Right forelimb (tissue), 1 donor: ENCODE measurements at regions not wholly inside any gene's neighbourhood (a gene's known extent, or its start where the extent isn't known, plus 50 kb on each side); places are given as distances from the start of the nearest gene placed in this dataset.

Source experiments
- DNase-seq: peaks from one replicate; pipeline ENCODE4 v3.0.0-alpha.2; 2018

DNA sequence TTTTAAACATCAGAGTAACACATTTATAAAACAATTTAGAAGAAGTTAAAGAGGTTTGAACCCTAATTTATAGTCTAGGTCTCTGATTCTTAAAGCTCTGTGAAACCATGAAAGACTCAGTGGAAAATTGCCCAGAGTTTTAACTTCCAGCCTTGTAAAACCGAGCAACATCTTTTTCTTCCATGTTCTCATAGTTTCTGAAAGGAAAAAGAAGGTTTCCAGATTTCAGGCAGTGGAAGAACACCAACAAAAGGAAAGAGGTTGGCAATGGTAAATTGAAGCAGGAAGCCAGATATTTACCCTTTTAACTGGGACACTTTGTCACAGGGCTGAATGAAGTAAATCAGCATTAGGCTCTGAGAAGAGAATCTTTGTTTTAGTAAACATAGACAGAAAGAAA, 1999.3 kb downstream of the MAT2B start:
- no peak for DNase-seq

DNA sequence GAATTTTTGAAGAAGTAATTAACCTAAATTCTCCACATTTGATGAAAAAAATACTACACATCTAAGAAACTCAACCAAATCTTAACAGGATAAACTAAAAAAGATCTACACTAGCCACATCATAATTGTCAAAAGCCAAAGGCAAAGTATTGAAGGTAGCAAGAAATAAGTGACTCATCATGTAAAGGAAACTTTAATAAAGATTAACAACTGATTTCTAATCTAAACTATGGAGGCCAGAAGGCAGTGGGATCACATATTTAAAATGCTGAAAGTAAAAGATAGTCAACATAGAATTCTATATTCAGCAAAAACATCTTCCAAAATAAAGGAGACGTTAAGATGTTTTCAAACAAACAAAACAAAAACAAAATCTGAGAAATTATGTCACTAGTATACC, 2002.9 kb downstream of the MAT2B start:
- no peak for DNase-seq

DNA sequence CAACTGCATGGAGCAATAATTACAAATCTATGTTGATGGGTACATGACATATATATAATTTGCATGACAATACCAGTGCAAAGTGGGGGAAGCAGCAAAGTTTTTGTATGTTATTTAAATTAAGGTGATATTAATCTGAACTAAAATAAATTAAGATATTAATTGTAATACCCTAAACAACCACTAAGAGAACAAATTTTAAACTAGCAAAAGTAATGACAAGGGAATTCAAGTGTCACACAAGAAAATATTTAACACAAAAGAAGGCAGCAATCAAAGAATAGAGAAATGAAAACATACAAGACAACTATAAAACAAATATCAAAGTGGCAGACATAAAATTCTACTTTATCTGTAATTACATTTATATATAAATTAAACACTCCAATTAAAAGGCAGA, 2003.4 kb downstream of the MAT2B start:
- DNase-seq: no peak

DNA sequence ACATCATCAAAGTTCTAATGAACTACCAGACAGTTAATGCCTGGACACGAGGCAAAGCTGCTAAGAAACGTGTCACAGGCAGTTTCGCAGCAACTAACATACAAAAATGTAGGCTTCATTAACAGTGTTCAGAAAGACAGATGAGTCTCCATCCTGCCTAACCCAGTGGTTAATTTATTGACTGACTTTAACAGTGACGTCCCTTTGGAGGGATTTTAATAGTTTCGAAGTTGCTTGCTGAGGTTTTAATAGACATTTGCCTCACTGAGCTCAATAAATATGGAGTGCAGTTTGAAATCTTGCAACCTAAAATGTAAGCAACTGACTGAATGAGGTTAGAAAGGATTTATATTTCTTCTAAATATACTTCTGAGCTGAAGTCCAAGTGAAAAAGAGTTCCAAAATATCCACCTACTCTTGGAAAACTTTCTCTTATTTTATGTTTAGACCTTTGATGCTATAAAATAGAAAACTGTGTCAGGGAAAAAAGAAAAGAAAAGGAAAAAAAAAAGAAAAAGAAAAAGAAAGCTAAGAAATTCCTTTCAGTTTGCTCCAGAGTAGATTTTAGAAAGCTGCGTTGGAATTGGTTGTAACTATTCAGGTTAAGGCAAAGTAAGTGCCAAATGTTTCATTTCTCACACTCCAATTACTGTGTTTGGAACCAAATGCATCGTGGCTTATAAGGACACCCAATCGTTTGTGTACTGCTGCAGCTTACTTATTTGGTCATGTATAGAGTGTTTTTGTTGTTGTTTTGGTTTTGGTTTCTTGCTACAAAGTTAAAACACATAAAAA, 2016.6 kb downstream of the MAT2B start:
- DNase-seq: no peak

DNA sequence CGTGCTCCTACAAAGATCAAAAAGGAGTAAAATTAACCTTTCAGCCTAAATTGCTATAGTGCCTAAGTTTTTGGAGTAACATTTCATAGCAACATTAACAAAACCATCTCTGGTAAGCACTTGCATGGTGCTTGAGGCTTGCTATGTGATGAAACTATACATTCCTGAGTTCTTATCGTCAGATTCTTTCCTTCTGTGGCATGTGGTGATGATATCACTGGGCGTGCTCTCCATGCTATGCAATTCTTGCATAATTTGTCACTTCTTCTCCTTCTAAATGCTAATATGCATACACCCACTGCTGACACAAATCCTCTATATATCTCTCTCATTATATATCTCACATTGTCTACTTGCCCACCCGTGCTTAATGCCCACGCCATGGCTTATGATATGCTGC, 2019.9 kb downstream of the MAT2B start:
- no peak for DNase-seq

DNA sequence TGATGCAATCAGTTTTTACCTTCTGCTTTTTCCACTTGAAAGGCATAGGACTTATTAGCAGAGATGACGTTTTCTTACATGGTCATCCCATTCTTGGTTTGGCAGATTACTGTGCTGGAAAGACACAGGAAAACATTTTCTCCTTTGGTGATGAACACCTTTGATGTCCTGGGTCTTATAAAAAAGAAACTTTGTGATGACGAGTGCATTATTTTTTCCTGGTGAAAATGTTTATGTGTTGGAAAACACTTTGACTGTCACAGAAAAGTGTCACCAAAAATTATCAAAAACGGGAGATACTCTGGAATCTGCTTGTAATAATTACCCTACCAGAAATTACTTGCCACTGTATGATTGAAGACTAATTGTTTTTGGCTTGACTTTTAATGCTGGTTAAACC, 2020.9 kb downstream of the MAT2B start:
- no peak for DNase-seq

DNA sequence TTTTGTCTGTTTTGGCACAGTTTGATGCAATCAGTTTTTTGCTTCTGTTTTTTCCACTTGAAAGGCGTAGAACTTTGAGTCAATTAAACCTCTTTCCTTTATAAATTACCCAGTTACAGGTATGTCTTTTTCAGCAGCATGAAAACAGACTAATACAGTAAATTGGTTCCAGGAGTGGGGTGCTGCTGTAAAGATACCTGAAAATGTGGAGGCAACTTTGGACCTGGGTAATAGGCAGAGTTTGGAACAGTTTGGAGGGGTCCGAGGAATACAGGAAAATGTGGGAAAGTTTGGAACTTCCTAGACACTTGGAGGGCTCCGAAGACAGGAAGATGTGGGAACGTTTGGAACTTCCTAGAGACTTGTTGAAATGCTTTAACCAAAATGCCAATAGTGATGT, 2022.2 kb downstream of the MAT2B start:
- no peak for DNase-seq

DNA sequence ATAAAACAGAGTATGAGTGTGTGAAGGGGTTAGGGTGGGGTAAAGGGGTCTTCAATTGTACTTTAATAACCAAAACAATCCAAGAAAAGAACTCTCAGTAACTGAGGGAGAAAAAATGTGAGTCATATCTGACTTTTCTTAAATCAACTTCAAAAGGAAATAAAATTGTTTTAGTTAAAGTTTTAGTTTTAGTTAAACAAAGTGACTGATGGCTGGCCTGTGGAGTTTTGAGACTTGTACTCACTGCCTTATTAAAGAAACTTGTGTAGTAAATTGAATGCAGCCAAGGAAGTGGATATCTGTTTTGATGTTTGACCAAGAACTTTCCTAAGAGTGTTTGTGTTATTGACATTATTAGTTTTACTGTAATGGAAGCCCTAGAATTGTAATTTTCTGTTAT, 2032.6 kb downstream of the MAT2B start:
- DNase-seq: no peak

DNA sequence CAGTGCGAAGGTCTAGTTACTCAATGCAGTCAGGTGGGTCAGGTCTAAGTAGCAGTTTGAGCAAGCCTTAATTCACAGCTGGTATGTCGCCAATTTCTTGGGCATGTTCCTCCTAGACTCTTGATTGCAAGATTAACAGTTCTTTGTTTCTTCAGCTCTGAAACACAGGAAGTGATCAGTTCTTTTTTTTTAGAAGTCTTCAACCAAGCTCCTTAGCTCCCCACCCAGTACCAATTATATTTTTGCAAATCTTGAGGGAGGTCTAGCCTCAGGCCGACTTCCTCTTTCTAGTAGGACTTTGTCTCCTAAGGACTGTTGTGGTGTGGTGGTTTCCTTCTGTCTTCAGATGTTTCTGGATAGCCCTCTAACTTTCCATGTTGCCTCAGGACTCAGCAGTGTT, 2054.2 kb downstream of the MAT2B start:
- no peak for DNase-seq

DNA sequence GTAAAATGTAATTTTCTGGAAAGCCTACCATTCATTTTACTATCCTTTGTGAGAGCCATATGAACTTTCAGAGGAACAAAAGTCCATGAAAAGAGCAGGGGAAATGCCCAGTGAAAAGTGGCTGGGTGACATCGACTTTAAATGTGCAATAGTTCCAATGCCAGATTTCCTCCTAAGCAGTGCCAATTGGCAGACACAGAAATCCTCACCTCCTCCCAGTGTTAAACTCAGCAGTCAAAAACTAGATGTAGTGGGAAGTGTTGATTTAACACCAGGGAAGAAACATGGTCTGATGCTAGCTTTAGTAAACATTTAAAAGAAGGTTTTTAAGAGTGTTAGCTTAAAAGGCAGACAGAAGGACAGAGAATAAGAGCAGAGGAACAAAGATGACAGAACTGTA, 2055.2 kb downstream of the MAT2B start:
- no peak for DNase-seq

DNA sequence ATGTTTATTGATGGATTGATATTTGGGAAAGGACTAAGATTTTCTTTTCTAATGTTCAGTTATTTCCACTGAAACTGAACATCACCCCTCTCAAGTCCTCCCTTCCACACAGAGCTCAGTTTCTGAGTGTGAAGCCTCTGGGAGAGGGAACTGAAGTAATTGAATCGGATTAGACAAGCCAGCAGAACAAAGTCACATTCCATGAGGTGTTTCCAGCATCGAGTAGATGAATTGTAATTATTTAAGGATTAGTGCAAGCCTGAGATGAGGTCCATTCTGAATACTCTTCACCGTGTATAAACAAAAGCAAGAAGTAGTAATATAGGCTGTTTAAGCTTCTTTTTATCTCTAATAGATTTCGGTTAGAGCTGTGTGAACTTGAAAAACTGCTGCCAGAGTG, 2060.5 kb downstream of the MAT2B start:
- DNase-seq: no peak

DNA sequence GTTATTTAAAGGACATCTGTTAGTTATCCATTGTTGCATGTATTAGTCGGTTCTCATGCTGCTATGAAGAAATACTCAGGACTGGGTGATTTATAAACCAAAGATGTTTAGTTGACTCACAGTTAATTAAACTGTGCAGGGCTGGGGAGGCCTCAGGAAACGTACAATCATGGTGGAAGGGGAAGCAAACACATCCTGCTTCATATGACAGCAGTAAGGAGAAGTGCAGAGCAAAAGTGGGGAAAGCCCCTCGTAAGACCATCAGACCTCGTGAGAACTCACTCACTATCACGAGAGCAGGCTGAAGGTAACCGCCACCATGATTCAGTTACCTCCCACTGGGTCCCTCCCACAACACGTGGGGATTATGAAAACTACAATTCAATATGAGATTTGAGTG, 2064.1 kb downstream of the MAT2B start:
- DNase-seq: no peak

DNA sequence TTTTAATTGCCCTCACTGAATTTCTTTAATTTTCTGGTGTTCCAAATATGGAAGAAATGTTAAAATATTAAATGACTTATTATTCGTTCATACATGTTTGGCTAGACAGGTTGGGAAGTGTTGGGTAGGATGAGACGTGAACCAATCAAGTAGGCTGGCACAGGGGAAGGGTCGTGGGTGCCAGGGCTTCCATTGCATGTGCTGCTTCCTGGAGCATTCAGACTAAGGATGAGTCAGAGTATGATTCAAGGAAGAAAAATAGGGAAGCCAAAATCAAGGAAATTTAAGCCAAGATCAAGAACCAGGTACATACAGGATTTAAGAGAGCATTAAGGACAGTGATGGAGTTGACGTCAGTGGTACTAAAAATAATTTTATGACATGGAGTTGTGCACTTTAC, 2068.0 kb downstream of the MAT2B start:
- no peak for DNase-seq

DNA sequence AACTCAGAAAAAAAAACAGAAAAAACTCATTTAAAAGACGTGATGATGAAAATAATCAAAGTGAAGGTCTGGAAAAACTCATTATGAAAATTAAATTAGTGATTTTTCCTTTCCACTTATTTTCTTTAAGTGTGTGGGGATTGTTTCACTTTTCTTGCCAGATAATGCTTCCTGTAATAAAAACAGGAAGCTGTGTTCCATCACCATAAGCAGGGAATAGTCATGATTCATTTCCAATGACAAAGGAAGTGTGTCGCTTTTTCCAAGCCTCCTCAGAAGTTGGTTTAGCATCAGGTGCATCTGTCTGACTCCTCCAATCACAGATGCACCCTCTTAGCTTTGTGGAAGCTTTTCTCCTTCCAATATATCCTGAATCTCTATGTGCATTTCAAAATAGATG, 2068.7 kb downstream of the MAT2B start:
- no peak for DNase-seq

DNA sequence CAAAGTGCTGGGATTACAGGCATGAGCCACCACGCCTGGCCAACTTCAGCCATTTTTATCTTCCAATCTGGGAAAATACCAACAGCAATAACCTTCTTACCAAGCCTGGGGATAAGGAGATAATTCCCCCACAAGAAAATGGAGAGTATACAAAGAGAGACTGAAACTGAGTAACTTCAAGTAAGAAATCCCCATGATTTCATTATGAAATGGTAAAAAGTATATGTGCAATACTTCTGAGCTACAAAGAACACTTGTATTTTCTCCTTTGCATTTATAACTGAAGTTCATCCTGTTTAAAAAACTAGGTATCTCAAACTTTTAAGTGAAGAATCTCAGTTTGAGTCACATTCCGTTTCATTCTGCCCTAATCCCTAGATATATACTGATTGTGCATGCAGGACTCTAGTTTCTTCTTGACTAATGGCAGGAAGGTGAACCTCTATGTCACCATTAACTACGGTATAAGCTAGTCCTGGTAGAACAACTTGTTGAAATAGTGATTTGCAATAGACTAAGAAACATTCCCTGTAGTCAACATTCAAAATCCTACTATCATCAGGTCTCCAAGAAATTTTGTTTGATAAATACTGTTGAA, 2071.4 kb downstream of the MAT2B start:
- no peak for DNase-seq

DNA sequence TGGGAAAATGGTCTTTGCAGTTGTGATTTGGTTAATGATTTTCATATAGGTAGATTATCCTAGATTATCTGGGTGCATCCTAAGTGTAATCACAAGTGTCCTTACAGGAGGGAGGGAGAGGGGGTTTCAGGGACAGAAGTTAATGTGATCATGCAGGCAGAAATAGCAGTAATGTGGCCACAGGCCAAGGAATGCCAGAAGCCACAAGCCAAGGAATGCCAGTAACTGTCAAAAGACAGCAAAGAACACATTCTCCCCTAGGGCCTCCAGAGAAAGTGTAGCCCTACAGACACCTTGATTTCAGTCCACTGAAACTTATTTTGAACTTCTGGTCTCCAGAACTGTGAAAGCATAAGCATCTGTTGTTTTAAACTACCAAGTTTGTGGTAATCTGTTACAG, 2074.5 kb downstream of the MAT2B start:
- DNase-seq: no peak

DNA sequence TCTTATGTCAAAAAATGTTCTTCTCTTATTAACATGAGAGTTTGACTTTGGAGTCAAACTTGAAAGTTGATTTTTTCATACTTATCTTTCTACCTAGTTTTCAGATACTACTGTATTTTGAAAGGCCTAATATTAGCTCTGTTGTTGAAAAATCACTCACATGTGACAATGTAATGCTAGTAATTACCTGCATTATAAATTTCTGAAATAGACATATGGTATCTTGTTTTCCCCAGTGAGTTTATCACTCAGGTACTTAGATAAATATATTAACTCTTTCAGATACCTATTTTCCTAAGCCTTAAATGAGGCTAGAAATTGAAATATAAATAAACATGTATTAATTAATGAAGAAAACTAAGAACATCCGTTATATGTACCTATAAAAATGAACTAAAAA, 2089.3 kb downstream of the MAT2B start:
- no peak for DNase-seq

DNA sequence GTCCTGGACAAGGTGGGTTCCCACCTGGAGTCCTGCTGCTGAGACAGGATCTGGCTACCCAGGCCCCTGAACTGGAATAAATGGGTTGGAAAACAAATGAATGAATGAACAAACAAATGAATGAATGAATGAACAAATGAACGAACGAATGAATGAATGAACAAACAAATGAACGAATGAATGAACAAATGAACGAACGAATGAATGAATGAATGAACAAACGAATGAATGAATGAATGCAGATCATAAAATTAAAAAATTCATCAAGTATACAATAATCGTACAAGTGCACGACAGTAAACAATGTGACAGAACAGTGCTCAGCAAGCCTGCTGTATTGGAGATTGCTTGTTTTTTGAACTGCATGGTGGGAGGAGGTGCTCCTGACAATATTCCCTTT, 2097.1 kb downstream of the MAT2B start:
- DNase-seq: no peak

DNA sequence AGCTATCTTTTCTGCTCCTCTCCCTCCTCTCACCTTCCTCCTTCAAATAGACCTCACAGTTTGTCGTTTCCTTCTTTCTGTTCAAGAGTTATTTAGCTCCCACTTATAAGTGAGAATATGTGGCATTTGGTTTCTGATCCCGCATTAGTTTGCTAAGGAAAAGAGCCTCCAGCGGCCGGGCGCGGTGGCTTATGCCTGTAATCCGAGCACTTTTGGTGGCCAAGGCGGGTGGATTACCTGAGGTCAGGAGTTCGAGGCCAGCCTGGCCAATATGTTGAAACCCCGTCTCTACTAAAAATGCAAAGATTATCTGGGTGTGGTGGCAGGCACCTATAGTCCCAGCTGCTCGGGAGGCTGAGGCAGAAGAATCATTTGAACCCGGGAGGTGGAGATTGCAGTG, 2101.6 kb downstream of the MAT2B start:
- DNase-seq: no peak

DNA sequence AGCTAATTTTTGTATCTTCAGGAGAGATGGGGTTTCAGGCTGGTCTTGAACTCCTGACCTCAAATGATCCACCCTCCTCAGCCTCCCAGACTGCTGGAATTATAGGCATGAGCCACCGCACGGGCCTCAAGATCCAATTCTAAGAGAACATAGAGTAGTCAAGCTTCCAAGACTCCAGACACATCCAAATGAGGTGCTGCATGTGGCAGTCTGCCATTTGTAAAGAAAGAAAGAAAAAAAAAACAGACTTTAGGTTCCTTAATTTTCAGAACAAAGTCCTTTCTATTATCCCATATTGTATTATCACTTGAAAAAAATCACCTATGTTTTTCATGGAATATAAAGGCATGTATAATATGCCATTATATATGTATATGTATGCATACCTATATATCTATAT, 2104.5 kb downstream of the MAT2B start:
- DNase-seq: no peak

DNA sequence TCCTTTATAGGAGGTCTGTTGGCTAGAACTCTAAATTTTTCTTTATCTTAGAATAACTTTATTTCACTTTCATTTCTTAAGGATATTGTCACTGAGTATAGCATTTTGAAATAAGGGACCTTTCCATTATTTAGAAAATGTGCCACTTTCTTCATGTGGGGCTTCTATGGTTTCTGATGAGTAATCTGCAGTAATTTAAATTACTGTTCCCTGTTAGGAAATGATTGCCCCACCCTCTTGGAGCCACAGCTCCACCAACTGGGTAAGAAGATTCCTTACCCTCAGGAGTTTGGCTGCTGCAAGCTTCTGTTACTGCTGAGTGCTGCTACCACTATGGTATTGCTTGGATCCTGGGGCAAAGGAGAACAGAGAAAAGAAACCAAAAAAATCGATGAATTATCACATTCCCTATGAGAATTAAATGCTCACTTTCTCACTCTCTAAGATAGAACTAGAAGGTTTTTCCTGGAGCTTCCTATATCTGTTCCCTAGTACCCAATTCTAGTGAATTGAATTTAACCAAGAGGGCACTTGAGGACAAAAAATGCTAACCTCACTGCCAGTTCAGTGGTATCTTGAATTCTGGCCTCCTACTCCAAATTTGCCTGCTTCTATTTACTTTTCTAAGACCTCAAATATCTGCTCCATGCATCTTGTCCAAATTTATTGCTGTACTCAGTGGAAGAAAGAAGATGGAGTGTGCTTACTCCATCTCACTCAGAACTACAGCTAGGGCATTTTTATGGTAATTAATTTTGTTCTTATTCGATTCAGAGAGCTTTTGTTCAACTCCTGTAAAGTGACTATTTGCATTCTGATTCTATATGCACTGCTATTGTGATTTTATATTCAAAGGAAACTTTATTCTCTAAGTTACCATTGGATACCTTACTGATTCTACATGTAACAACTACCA, 2111.3 kb downstream of the MAT2B start:
- DNase-seq: no peak

DNA sequence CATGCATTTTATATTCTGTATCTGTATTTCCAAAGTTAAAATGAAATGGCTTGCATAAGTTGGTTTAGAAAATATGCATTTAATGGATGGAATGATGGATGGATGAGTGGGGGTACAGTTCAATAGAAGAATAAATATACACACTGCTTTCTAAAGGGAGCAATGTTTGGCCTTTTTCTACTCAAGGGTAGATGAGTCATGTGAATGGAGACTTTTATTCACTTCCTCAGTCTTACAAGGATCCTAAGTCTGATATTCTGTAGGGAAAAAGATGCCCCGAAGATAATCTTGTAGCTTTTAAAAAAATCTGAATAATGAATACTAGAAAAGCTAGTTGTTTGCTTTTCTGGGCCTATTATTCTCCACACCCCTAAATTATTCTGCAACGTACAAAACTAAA, 2112.1 kb downstream of the MAT2B start:
- DNase-seq: no peak

DNA sequence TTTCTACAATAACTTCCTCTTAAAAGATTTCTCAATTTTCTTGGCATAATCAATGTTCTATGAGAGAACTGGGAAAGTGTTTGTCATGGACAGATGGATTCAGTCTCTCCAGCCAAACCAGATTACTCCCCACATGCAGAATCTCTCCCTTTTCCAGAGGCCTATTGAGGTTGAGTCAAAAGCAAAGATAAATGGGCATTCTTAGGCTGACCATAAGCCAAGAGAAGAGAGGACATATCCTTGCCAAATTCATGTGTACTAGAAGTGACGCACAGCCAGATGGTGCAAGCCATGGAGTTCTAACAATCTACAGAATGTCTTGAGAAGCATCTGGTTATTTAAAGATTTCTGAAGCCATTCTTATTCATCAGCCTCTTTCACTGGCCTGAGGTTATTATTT, 2115.0 kb downstream of the MAT2B start:
- no peak for DNase-seq
